OCI-LY7 (cell line): ENCODE measurements at regions not wholly inside any gene's neighbourhood (a gene's known extent, or its start where the extent isn't known, plus 50 kb on each side); places are given as distances from the start of the nearest gene placed in this dataset.

ENCODE experiments used
- BruUV-seq: library from RNA; stranded (reverse); fragments of 400-500 nt; replicated peaks from 2 replicates; lab custom pipeline; 2021; lab: Mats Ljungman, UMichigan
- CTCF ChIA-PET: fragments of 300-600 bp; sonication (Branson Sonifier 250); formaldehyde crosslinking; loops from one replicate; lab custom pipeline; 2022; ENCODE audit warnings: antibody characterized with exemption; ENCODE audit not compliant: unreplicated experiment; lab: Charles Lee
- POLR2A ChIA-PET: fragments of 300-600 bp; sonication (Branson Sonifier 250); formaldehyde crosslinking; loops from one replicate; lab custom pipeline; 2022; ENCODE audit warnings: antibody characterized with exemption; lab: Charles Lee
- DNase-seq: peaks from one replicate; pipeline ENCODE4 v3.0.0-alpha.2; 2015; ENCODE audit warnings: low spot score
- H2AFZ ChIP-seq: fragments of 200-600 bp; sonication (generic), shearing (Covaris generic); 2 replicates; pipeline ENCODE4 v1.6.1; 2014; ENCODE audit warnings: mild to moderate bottlenecking, antibody characterized with exemption, low read length, moderate library complexity
- H3K27ac ChIP-seq: fragments of 200-600 bp; sonication (generic); 2 replicates; pipeline ENCODE4 v1.5.1; 2014; ENCODE audit warnings: mixed run types, low read depth, mild to moderate bottlenecking, moderate library complexity, low read length, inconsistent platforms; ENCODE audit not compliant: poor library complexity, severe bottlenecking
- H3K36me3 ChIP-seq: fragments of 200-600 bp; sonication (generic); 2 replicates; pipeline ENCODE4 v1.6.1; 2014; ENCODE audit warnings: mild to moderate bottlenecking, antibody characterized with exemption, low read length, moderate library complexity, mixed read lengths; ENCODE audit not compliant: insufficient read depth
- H3K4me1 ChIP-seq: fragments of 200-600 bp; sonication (generic); 2 replicates; pipeline ENCODE4 v1.5.1; 2014; ENCODE audit warnings: mild to moderate bottlenecking, low read length; ENCODE audit not compliant: insufficient read depth, poor library complexity, severe bottlenecking
- H3K4me2 ChIP-seq: fragments of 200-600 bp; sonication (generic); 2 replicates; pipeline ENCODE4 v1.6.1; 2014; ENCODE audit warnings: mild to moderate bottlenecking, low read length
- H3K4me3 ChIP-seq: fragments of 200-600 bp; sonication (generic); 2 replicates; pipeline ENCODE4 v1.5.1; 2014; ENCODE audit warnings: mild to moderate bottlenecking, low read depth, low read length; ENCODE audit not compliant: poor library complexity, severe bottlenecking
- H3K79me2 ChIP-seq: fragments of 200-600 bp; sonication (generic); 2 replicates; pipeline ENCODE4 v1.6.1; 2016; ENCODE audit warnings: low read depth, mild to moderate bottlenecking, low read length, moderate library complexity, mixed read lengths; ENCODE audit not compliant: insufficient read depth
- H3K9me2 ChIP-seq: fragments of 200-600 bp; sonication (generic); 2 replicates; pipeline ENCODE4 v1.6.1; 2016; ENCODE audit warnings: mild to moderate bottlenecking, low read length, mixed read lengths; ENCODE audit not compliant: insufficient read depth
- H3K9me3 ChIP-seq: fragments of 200-600 bp; sonication (generic); 2 replicates; pipeline ENCODE4 v1.6.1; 2014; ENCODE audit warnings: mild to moderate bottlenecking, mixed run types, low read length, mixed read lengths
- H4K20me1 ChIP-seq: fragments of 200-600 bp; sonication (generic); 2 replicates; pipeline ENCODE4 v1.6.1; 2014; ENCODE audit warnings: mild to moderate bottlenecking, antibody characterized with exemption, low read length, moderate library complexity, mixed read lengths; ENCODE audit not compliant: insufficient read depth
- CTCF ChIP-seq: fragments of 200-600 bp; sonication (generic); conservative IDR thresholded peaks from 2 replicates; pipeline ENCODE4 v1.5.1; 2014; ENCODE audit warnings: mild to moderate bottlenecking, antibody characterized with exemption, low read length, moderate library complexity, mixed read lengths
- EZH2phosphoT487 ChIP-seq: fragments of 200-600 bp; sonication (generic); IDR thresholded peaks from 2 replicates; pipeline ENCODE4 v1.6.1; 2018; ENCODE audit warnings: low read depth, borderline replicate concordance, mild to moderate bottlenecking, mixed run types, antibody characterized with exemption, low read length, moderate library complexity, mixed read lengths
- intact Hi-C: fragments of 100-400 bp; cut with micrococcal nuclease; formaldehyde crosslinking; loops from one replicate; pipeline ENCODE4 v1.10.0; 2022; ENCODE audit not compliant: unreplicated experiment

- Histone ChIP-seq H3K36me3 (no peaks in the 10 kb centered on the region), H3K4me3 (no peak overlapping the region), H3K9me3 (no peaks in the 10 kb centered on the region), H3K9me2 (no peaks in the 10 kb centered on the region), H2AFZ (no peak overlapping the region), H3K27ac (no peak overlapping the region), H3K4me2 (no peak overlapping the region), H3K4me1 (no peaks in the 10 kb centered on the region), H3K79me2 (no peaks in the 10 kb centered on the region), H4K20me1 (no peaks in the 10 kb centered on the region)
- ChIA-PET CTCF (no interaction called here), POLR2A (interaction anchor here (0.6 kb wide), 1 partner anchor 244 kb away, joined by 4 read pairs; no protein-coding TSS in a partner anchor)
- no peak for DNase-seq
- intact Hi-C loops: no loop called here
- BruUV-seq: no TSS peak
- no peak for TF ChIP-seq CTCF
- no peak for TF ChIP-seq EZH2phosphoT487
Measured at GRCh38 chr16:59144326-59144725, 410.2 kb upstream of the GOT2 start.

- no peak for DNase-seq
- Histone ChIP-seq H3K36me3 (no peaks in the 10 kb centered on the region), H3K9me3 (no peaks in the 10 kb centered on the region), H3K4me3 (no peak overlapping the region), H3K4me1 (no peaks in the 10 kb centered on the region), H2AFZ (no peak overlapping the region), H3K9me2 (no peaks in the 10 kb centered on the region), H3K27ac (no peak overlapping the region), H3K4me2 (no peak overlapping the region), H4K20me1 (no peaks in the 10 kb centered on the region), H3K79me2 (no peaks in the 10 kb centered on the region)
- BruUV-seq: no TSS peak
- intact Hi-C loops: no loop called here
- ChIA-PET POLR2A (interaction anchor here (0.5 kb wide), 1 partner anchor 31 kb away, joined by 3 read pairs; no protein-coding TSS in a partner anchor), CTCF (no interaction called here)
- TF ChIP-seq CTCF (no peak), EZH2phosphoT487 (no peak)
Measured at GRCh38 chr16:59126486-59126885, 392.4 kb upstream of the GOT2 start.

- no peaks in the 10 kb centered on the region for H3K9me3 ChIP-seq
- no peak for DNase-seq
- no peak overlapping the region for H3K4me2 ChIP-seq
- H3K27ac ChIP-seq: no peak overlapping the region
- intact Hi-C loops: no loop called here
- H3K79me2 ChIP-seq: no peaks in the 10 kb centered on the region
- BruUV-seq: no TSS peak
- no peaks in the 10 kb centered on the region for H4K20me1 ChIP-seq
- ChIA-PET POLR2A (no interaction called here), CTCF (no interaction called here)
- no peaks in the 10 kb centered on the region for H3K36me3 ChIP-seq
- no peaks in the 10 kb centered on the region for H3K4me1 ChIP-seq
- no peak overlapping the region for H2AFZ ChIP-seq
- H3K4me3 ChIP-seq: no peak overlapping the region
- TF ChIP-seq CTCF: no peak
- no peak for TF ChIP-seq EZH2phosphoT487
- no peaks in the 10 kb centered on the region for H3K9me2 ChIP-seq
Measured at GRCh38 chr16:59124056-59124455, 389.9 kb upstream of the GOT2 start.
